ENCODE measurements at regions not wholly inside any gene's neighbourhood (a gene's known extent, or its start where the extent isn't known, plus 50 kb on each side); places are given as distances from the start of the nearest gene placed in this dataset.

DNA sequence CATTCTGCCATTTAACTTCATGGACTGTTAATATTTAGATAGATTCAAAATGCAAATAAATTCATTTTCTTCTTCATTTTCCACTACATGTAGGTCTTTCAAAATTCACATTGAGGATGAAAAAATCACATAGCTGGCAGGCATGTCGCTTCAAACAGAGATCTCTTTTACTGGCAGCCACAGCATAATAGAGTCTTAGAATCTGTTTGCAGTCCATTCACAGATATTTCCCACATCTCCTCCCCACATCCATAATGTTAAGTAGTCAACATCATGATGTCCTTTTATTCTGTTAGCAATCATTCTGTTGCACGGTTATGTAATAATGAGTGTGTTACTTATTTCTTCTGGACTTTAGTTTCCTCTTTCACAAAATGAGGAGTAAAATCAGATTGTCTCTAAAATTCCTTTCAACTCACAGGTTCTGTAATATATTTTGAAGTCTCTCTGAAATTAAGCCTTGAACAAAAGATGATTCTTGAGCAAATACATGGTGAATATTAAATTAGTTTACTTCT, 257.5 kb upstream of the SNX7 start:
- ChIA-PET POLR2A (no interaction called here), CTCF (interaction anchor here (0.6 to 2.5 kb wide), 4 partner anchors 48 to 1409 kb away, joined by 3 to 10 read pairs (median 3); no protein-coding TSS in a partner anchor)
- no peaks in the 10 kb centered on the region for H3K9me2 ChIP-seq
- peaks cover 16% of the 10 kb centered on the region for H3F3A ChIP-seq (replicated peaks; ENCODE audit: insufficient read depth)
- H3K9ac ChIP-seq = no peak overlapping the region
- TF ChIP-seq NRF1 (IDR thresholded peaks at IDR 0.05; ENCODE audit: low read depth, low read length) (no peak), EP300 (IDR thresholded peaks at IDR 0.05; ENCODE audit: borderline replicate concordance in 1 of 2, low read depth in 1 of 2, low read length in 1 of 2) (no peak), TCF12 (IDR thresholded peaks at IDR 0.05) (no peak)
- no peak overlapping the region for H3K4me2 ChIP-seq
- H3K27ac ChIP-seq (ENCODE audit: low read depth in 2 of 2, low read length in 1 of 2) = peak overlapping the region in 1 of 2 experiments; percentile 65; a peak in 2 of 4 replicates
- peaks cover 28 to 29% of the 10 kb centered on the region in 2 experiments; a peak in 3 of 4 replicates for H3K4me1 ChIP-seq (ENCODE audit: control insufficient read depth in 1 of 2, insufficient read depth in 2 of 2, low read depth in 1 of 2, low read length in 1 of 2)
- no peaks in the 10 kb centered on the region for H3K27me3 ChIP-seq (ENCODE audit: insufficient read depth)
- 59% methylated on average over 2 of the region's 2 CpGs for WGBS (ENCODE audit: low lambda C conversion rate)
- 0 out of 2 replicates have a peak overlapping the region, but pooled peaks have one; percentile 4 for H2AFZ ChIP-seq (ENCODE audit: low read depth)
- no peaks in the 10 kb centered on the region for H3K9me3 ChIP-seq
- H3K79me2 ChIP-seq (ENCODE audit: insufficient read depth) = no peaks in the 10 kb centered on the region
- no peaks in the 10 kb centered on the region for H3K36me3 ChIP-seq (replicated peaks in 1 of 2; ENCODE audit: control insufficient read depth in 1 of 2, insufficient read depth in 2 of 2, low read length in 1 of 2)
- no peaks in the 10 kb centered on the region for H4K20me1 ChIP-seq (ENCODE audit: insufficient read depth)
- H3K4me3 ChIP-seq (ENCODE audit: low read depth in 2 of 2, low read length in 1 of 2) = no peak overlapping the region
- DNase-seq = no peak

DNA sequence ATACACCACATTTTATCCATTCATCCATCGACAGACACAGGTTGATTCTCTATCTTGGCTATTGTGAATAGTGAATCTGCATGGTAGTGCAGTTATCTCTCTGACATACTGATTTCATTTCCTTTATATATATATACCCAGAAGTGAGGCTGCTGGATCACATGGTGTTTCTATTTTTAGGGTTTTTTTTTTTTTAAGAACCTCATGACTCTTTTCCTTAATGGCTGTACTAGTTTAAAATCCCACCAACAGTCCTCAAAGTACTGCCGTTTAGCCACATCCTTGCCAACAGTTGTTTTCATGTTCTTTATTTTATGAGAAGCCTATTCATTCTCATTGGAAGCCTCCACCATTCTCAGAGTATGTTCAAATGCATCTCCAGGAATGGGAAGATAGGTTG, 258.7 kb upstream of the SNX7 start:
- Histone ChIP-seq H3K9me2 (no peaks in the 10 kb centered on the region), H3K79me2 (ENCODE audit: insufficient read depth) (no peaks in the 10 kb centered on the region), H4K20me1 (ENCODE audit: insufficient read depth) (no peaks in the 10 kb centered on the region), H3K4me3 (ENCODE audit: low read depth in 2 of 2, low read length in 1 of 2) (no peak overlapping the region), H3K9me3 (no peaks in the 10 kb centered on the region), H3K27ac (ENCODE audit: low read depth in 2 of 2, low read length in 1 of 2) (no peak overlapping the region), H3F3A (replicated peaks; ENCODE audit: insufficient read depth) (peaks cover 16% of the 10 kb centered on the region), H2AFZ (ENCODE audit: low read depth) (no peak overlapping the region; the same call in 1 of the 2 replicates), H3K4me2 (no peak overlapping the region), H3K36me3 (replicated peaks in 1 of 2; ENCODE audit: control insufficient read depth in 1 of 2, insufficient read depth in 2 of 2, low read length in 1 of 2) (no peaks in the 10 kb centered on the region), H3K9ac (no peak overlapping the region), H3K4me1 (ENCODE audit: control insufficient read depth in 1 of 2, insufficient read depth in 2 of 2, low read depth in 1 of 2, low read length in 1 of 2) (peaks cover 28 to 29% of the 10 kb centered on the region in 2 experiments; a peak in 3 of 4 replicates), H3K27me3 (ENCODE audit: insufficient read depth) (no peaks in the 10 kb centered on the region)
- DNase-seq = no peak
- TF ChIP-seq GATA2 (CRISPR knock-in tag; IDR thresholded peaks at IDR 0.05) (no peak), NRF1 (IDR thresholded peaks at IDR 0.05; ENCODE audit: low read depth, low read length) (no peak), MEF2A (IDR thresholded peaks at IDR 0.05; ENCODE audit: borderline replicate concordance, low read depth) (no peak), EP300 (IDR thresholded peaks at IDR 0.05; ENCODE audit: borderline replicate concordance in 1 of 2, low read depth in 1 of 2, low read length in 1 of 2) (no peak), MXI1 (IDR thresholded peaks at IDR 0.05; ENCODE audit: low read depth, low read length) (no peak), SMC3 (IDR thresholded peaks at IDR 0.05; ENCODE audit: low read depth, low read length) (no peak), CHD2 (IDR thresholded peaks at IDR 0.05; ENCODE audit: low read length, partially characterized antibody) (no peak), NFIC (IDR thresholded peaks at IDR 0.05; ENCODE audit: borderline replicate concordance) (no peak), FOXM1 (IDR thresholded peaks at IDR 0.05; ENCODE audit: low read depth) (no peak), FOXJ3 (CRISPR knock-in tag; IDR thresholded peaks at IDR 0.05) (no peak), RAD21 (IDR thresholded peaks at IDR 0.05; ENCODE audit: low read length) (no peak), RXRA (IDR thresholded peaks at IDR 0.05; ENCODE audit: borderline replicate concordance, low read depth) (no peak), TAF1 (IDR thresholded peaks at IDR 0.05; ENCODE audit: borderline replicate concordance, low read depth, low read length) (no peak), POLR2AphosphoS5 (IDR thresholded peaks at IDR 0.05; ENCODE audit: low read depth, low read length) (no peak), TEAD4 (IDR thresholded peaks at IDR 0.05; ENCODE audit: borderline replicate concordance, insufficient read depth) (no peak)
- TF ChIP-seq, protein P1, sequence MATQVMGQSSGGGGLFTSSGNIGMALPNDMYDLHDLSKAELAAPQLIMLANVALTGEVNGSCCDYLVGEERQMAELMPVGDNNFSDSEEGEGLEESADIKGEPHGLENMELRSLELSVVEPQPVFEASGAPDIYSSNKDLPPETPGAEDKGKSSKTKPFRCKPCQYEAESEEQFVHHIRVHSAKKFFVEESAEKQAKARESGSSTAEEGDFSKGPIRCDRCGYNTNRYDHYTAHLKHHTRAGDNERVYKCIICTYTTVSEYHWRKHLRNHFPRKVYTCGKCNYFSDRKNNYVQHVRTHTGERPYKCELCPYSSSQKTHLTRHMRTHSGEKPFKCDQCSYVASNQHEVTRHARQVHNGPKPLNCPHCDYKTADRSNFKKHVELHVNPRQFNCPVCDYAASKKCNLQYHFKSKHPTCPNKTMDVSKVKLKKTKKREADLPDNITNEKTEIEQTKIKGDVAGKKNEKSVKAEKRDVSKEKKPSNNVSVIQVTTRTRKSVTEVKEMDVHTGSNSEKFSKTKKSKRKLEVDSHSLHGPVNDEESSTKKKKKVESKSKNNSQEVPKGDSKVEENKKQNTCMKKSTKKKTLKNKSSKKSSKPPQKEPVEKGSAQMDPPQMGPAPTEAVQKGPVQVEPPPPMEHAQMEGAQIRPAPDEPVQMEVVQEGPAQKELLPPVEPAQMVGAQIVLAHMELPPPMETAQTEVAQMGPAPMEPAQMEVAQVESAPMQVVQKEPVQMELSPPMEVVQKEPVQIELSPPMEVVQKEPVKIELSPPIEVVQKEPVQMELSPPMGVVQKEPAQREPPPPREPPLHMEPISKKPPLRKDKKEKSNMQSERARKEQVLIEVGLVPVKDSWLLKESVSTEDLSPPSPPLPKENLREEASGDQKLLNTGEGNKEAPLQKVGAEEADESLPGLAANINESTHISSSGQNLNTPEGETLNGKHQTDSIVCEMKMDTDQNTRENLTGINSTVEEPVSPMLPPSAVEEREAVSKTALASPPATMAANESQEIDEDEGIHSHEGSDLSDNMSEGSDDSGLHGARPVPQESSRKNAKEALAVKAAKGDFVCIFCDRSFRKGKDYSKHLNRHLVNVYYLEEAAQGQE (IDR thresholded peaks at IDR 0.05; ENCODE audit: low read depth, low read length) = no peak
- TF ChIP-seq, protein P2, sequence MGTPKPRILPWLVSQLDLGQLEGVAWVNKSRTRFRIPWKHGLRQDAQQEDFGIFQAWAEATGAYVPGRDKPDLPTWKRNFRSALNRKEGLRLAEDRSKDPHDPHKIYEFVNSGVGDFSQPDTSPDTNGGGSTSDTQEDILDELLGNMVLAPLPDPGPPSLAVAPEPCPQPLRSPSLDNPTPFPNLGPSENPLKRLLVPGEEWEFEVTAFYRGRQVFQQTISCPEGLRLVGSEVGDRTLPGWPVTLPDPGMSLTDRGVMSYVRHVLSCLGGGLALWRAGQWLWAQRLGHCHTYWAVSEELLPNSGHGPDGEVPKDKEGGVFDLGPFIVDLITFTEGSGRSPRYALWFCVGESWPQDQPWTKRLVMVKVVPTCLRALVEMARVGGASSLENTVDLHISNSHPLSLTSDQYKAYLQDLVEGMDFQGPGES (IDR thresholded peaks at IDR 0.05; ENCODE audit: low read depth, low read length) = no peak
- TF ChIP-seq, protein P3, sequence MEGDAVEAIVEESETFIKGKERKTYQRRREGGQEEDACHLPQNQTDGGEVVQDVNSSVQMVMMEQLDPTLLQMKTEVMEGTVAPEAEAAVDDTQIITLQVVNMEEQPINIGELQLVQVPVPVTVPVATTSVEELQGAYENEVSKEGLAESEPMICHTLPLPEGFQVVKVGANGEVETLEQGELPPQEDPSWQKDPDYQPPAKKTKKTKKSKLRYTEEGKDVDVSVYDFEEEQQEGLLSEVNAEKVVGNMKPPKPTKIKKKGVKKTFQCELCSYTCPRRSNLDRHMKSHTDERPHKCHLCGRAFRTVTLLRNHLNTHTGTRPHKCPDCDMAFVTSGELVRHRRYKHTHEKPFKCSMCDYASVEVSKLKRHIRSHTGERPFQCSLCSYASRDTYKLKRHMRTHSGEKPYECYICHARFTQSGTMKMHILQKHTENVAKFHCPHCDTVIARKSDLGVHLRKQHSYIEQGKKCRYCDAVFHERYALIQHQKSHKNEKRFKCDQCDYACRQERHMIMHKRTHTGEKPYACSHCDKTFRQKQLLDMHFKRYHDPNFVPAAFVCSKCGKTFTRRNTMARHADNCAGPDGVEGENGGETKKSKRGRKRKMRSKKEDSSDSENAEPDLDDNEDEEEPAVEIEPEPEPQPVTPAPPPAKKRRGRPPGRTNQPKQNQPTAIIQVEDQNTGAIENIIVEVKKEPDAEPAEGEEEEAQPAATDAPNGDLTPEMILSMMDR (IDR thresholded peaks at IDR 0.05) = no peak
- TF ChIP-seq, protein P4, sequence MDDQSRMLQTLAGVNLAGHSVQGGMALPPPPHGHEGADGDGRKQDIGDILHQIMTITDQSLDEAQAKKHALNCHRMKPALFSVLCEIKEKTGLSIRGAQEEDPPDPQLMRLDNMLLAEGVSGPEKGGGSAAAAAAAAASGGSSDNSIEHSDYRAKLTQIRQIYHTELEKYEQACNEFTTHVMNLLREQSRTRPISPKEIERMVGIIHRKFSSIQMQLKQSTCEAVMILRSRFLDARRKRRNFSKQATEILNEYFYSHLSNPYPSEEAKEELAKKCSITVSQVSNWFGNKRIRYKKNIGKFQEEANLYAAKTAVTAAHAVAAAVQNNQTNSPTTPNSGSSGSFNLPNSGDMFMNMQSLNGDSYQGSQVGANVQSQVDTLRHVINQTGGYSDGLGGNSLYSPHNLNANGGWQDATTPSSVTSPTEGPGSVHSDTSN (IDR thresholded peaks at IDR 0.05) = no peak
- 90% methylated on average over 2 of the region's 2 CpGs for WGBS (ENCODE audit: low lambda C conversion rate)
- ChIA-PET CTCF (no interaction called here), POLR2A (no interaction called here)
